ENCODE measurements at regions not wholly inside any gene's neighbourhood (a gene's known extent, or its start where the extent isn't known, plus 50 kb on each side); places are given as distances from the start of the nearest gene placed in this dataset.

DNA sequence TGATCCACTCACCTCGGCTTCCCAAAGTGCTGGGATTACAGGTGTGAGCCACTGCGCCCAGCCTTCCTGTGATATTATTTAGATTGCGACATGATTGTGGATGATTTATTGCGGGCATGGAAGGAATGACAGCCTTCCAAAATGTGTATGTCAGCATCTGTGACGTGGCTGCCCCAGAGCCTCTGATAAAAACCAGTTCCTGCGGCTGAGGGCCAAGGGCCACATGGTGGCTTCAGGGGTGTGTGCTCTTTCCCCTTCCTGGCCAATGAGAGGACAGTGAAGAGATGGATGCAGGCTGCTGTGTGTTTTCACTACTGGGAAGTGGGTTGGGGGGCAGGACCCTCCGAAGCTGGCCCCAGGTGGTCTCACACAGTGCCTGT is 57.4 kb upstream of the HGFAC start:
- Histone ChIP-seq H3K9me3 (peaks cover 0 to 12% (median 5%) of the 10 kb centered on the region in 4 donors), H3K4me1 (peaks cover 14 to 51% (median 36%) of the 10 kb centered on the region in 4 donors), H3K27me3 (no peaks in the 10 kb centered on the region), H3K27ac (peak overlapping the region in 4 of 5 donors; percentile 52 to 79 (median 72)), H3K36me3 (no peaks in the 10 kb centered on the region), H3K4me3 (peak overlapping the region in 1 of 4 donors; percentile 6)
- 63 to 90% (median 79%) methylated on average over 7 of the region's 7 CpGs for WGBS, 5 donors
- DNase-seq, result no peak
- intact Hi-C loops (cut with DNase I; ENCODE audit: low total_unique reads), result no loop called here
- TF ChIP-seq EP300 (IDR thresholded peaks at IDR 0.05) (no peak), POLR2AphosphoS5 (IDR thresholded peaks at IDR 0.05) (no peak), POLR2A (IDR thresholded peaks at IDR 0.05) (no peak)
- TF ChIP-seq, protein P1, sequence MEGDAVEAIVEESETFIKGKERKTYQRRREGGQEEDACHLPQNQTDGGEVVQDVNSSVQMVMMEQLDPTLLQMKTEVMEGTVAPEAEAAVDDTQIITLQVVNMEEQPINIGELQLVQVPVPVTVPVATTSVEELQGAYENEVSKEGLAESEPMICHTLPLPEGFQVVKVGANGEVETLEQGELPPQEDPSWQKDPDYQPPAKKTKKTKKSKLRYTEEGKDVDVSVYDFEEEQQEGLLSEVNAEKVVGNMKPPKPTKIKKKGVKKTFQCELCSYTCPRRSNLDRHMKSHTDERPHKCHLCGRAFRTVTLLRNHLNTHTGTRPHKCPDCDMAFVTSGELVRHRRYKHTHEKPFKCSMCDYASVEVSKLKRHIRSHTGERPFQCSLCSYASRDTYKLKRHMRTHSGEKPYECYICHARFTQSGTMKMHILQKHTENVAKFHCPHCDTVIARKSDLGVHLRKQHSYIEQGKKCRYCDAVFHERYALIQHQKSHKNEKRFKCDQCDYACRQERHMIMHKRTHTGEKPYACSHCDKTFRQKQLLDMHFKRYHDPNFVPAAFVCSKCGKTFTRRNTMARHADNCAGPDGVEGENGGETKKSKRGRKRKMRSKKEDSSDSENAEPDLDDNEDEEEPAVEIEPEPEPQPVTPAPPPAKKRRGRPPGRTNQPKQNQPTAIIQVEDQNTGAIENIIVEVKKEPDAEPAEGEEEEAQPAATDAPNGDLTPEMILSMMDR (IDR thresholded peaks at IDR 0.05), result no peak

DNA sequence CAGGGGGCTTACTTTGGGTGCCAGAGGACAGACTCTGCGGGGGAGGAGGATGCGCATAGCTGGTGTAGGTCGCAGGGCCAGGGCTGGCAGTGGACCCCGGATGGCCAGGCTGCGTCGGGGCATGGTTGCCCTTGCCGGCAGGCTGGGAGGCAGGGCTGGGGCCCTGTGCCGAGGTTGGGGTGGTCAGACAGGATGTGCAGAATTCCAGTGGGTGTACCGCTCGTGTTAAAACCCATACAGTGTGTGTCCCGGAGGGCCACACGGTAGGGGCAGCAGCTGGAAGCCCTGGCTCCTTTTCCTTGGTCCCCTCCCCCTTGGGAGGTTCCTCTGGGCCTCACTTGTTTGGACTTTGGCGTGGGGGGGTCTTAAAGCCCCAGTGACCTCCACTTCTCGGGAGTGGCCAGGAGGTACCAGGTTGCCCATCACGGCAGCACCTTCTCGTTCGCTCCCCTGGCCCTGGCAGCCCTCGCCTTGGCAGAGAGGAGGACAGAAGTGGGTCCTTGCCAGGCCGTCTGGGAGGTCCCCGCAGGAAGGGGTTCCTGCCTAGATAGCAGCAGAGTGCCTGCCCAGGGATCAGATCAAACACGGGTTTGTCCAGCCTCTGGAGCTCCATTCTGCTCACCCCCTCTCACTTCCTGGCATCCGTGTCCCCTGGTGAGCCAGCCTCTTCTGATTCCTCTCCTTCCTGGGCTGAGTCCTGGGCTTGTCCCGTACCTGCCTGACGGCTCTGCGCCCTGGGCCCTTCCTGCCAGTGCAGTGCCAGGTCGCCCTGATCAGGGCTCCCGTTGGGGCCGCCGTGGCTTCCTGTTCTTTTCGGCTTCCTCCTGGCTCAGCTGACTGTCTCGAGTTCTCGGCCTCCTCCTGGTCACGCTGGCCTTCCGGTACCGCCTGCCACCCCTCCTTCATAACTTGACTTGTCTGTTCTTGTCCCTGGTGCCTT is 56.7 kb upstream of the HGFAC start:
- Histone ChIP-seq H3K36me3 (no peaks in the 10 kb centered on the region), H3K27me3 (no peaks in the 10 kb centered on the region), H3K27ac (peak overlapping the region; percentile 33 to 79 (median 66)), H3K4me1 (peaks cover 14 to 57% (median 41%) of the 10 kb centered on the region in 4 donors), H3K9me3 (peaks cover 0 to 9% (median 4%) of the 10 kb centered on the region in 4 donors), H3K4me3 (peak overlapping the region; percentile 4 to 19 (median 12))
- DNase-seq, result no peak
- no peak for TF ChIP-seq POLR2AphosphoS5 (IDR thresholded peaks at IDR 0.05)
- no peak for TF ChIP-seq POLR2A (IDR thresholded peaks at IDR 0.05)
- no peak for TF ChIP-seq EP300 (IDR thresholded peaks at IDR 0.05)
- TF ChIP-seq, protein P1 (IDR thresholded peaks at IDR 0.05), result no peak
- intact Hi-C loops (cut with DNase I; ENCODE audit: low total_unique reads), result no loop called here
- 55 to 69% (median 66%) methylated on average over 26 to 35 of the region's 35 CpGs for WGBS, 5 donors

DNA sequence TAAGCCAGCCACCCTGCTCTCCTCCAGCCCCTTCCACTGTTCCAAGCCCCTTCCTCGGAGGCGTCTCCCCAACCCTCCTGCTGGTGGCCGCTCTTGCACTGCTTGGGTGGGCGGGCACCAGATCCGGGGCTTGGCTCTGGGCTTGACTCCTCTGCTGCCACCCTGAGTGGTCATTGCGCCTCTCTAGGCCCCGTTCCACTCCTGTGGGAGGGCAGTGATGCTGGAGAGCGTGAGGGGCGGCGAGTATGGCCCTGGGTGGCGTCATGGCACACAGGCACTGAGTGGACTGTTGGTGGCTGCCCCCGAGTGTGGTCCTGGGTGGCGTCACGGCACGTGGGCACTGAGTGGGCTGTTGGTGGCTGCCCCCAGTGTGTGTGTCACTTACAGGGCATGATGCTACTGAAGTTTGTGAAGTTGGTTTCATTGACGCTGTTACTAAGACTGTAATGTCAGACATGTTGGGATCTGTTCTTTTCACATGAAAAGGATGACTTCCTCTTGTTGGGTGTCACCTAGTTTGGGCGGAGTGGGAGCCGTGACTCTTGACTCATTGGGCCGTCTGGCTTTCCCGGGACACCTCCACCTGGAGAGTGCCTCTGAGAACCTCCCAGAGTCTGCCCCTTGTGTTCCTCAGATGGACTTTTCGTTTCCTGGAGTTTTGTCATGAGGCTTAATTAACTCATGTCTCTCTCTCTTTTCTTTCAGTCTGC is 55.9 kb upstream of the HGFAC start:
- no peak for DNase-seq
- Histone ChIP-seq H3K27me3 (no peaks in the 10 kb centered on the region), H3K36me3 (no peaks in the 10 kb centered on the region), H3K4me3 (no peak overlapping the region), H3K9me3 (peaks cover 0 to under 1% (median under 1%) of the 10 kb centered on the region in 4 donors), H3K4me1 (peaks cover 14 to 57% (median 43%) of the 10 kb centered on the region in 4 donors), H3K27ac (peak overlapping the region in 4 of 5 donors; percentile 52 to 79 (median 72))
- 80 to 91% (median 89%) methylated on average over 21 of the region's 21 CpGs for WGBS, 5 donors
- intact Hi-C loops (cut with DNase I; ENCODE audit: low total_unique reads), result no loop called here
- TF ChIP-seq POLR2A (IDR thresholded peaks at IDR 0.05) (no peak), POLR2AphosphoS5 (IDR thresholded peaks at IDR 0.05) (no peak), EP300 (IDR thresholded peaks at IDR 0.05) (no peak)
- TF ChIP-seq, protein P1 (IDR thresholded peaks at IDR 0.05), result no peak

DNA sequence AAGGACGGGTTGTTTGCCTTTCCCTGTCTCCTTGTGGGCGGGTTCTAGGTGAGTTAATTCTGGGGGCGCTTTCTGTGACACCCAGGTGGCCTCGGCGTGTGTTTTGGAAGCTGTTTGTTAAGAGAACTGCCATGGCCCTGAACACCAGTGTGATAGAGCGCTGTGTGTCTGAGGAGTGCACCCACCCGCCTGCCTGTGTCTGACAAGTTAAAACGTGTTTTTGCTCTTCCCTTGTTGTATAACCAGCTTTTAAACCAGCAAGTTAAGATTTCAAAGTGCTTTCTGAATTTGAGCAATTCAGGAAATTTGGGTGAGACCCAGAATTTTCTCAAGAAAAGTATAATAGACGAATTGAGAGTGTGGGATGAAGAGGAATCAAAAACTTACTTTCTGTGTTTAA is 55.2 kb upstream of the HGFAC start:
- Histone ChIP-seq H3K36me3 (no peaks in the 10 kb centered on the region), H3K4me3 (no peak overlapping the region), H3K9me3 (no peaks in the 10 kb centered on the region), H3K27me3 (no peaks in the 10 kb centered on the region), H3K27ac (peak overlapping the region in 2 of 5 donors; percentile 77 to 79), H3K4me1 (peaks cover 14 to 57% (median 43%) of the 10 kb centered on the region in 4 donors)
- DNase-seq, result no peak
- intact Hi-C loops (cut with DNase I; ENCODE audit: low total_unique reads), result no loop called here
- 67 to 82% (median 80%) methylated on average over 9 of the region's 9 CpGs for WGBS, 5 donors
- TF ChIP-seq POLR2AphosphoS5 (IDR thresholded peaks at IDR 0.05) (no peak), POLR2A (IDR thresholded peaks at IDR 0.05) (no peak), EP300 (IDR thresholded peaks at IDR 0.05) (no peak)
- TF ChIP-seq, protein P1 (IDR thresholded peaks at IDR 0.05), result no peak

Data from stomach (tissue), 8 donors.